ENCODE measurements at regions not wholly inside any gene's neighbourhood (a gene's known extent, or its start where the extent isn't known, plus 50 kb on each side); places are given as distances from the start of the nearest gene placed in this dataset.

DNA sequence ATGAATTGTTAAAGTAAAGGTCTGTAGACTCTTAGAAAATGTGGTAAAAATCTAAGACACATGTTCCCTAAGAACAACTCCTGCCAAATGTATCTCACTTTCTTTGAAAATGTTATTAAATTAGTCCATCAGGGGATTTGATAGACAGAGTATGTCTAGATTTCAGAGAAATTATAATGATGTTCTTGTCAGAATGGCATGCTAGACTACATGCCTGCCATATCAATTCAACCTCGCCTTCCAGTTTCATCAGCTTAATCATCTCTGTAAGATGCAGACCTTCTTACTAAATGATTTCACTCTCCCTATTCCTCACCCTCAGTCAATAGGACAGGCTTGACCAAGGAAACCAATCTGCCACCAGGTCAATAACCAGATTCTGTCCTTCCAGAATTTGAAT lies 368.4 kb downstream of the TXNL1 start:
- H3K36me3 Mint-ChIP-seq, result peaks cover 0 to 4% of the 10 kb centered on the region in 2 donors
- no peak overlapping the region for H3K4me3 Mint-ChIP-seq
- H3K9me3 Mint-ChIP-seq, result peaks cover 3 to 5% of the 10 kb centered on the region in 2 donors
- H3K27me3 Mint-ChIP-seq, result no peaks in the 10 kb centered on the region
- H3K4me1 Mint-ChIP-seq, result peaks cover 36 to 58% of the 10 kb centered on the region in 2 donors
- ATAC-seq (replicated peaks), result no peak
- peak overlapping the region; percentile 38 for H3K27ac Mint-ChIP-seq
- DNase-seq, result no peak

DNA sequence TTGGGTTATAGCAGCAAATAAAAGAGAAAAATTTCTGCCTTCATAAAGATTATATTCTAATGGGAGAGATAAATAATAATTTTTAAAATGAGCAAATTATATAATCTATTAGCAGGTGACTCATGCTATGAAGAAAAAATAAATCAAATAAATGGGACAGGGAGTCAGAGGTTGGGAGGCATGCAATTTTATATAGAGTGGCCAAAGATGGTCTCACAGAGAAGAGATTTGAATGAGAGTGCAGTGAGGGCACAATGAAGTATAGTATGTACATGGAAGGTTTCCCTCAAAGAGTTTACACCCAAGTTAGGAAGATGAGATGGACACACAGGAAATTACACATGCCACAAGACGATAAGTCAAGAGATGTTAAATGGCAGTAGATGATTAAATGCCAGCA lies 369.4 kb downstream of the TXNL1 start:
- Mint-ChIP-seq H3K27me3 (no peaks in the 10 kb centered on the region), H3K4me1 (peaks cover 36 to 59% of the 10 kb centered on the region in 2 donors), H3K36me3 (peaks cover 0 to 4% of the 10 kb centered on the region in 2 donors), H3K27ac (no peak overlapping the region), H3K4me3 (no peak overlapping the region), H3K9me3 (peaks cover 3 to 5% of the 10 kb centered on the region in 2 donors)
- DNase-seq, result no peak
- no peak for ATAC-seq (replicated peaks)

DNA sequence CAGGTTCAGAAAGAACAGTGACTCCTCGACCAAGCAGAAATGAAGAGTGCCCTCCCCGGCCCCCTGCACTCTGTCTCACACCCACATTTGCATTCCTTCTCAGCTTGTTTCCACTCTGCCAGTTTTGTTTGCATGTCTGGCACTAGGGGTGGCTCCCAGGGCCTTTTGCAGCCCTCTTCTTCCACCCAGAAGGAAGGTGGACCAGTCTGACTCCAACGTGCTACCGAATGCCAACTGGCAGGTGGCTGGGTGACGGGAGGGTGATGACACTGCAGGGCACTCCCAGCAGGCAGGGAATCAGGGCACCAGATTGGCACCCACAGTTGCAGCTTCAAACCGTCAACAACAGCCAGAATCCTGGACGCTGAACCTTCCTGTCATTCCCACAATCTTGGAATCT lies 371.1 kb downstream of the TXNL1 start:
- no peak overlapping the region for H3K27ac Mint-ChIP-seq
- H3K9me3 Mint-ChIP-seq, result peaks cover 3% of the 10 kb centered on the region in 2 donors
- ATAC-seq (replicated peaks) (peak; percentile 78 to 80), DNase-seq (no peak)
- peak overlapping the region in 1 of 2 donors; percentile 36 for H3K4me3 Mint-ChIP-seq
- no peaks in the 10 kb centered on the region for H3K27me3 Mint-ChIP-seq
- H3K4me1 Mint-ChIP-seq, result peaks cover 29 to 46% of the 10 kb centered on the region in 2 donors
- peaks cover 0 to 4% of the 10 kb centered on the region in 2 donors for H3K36me3 Mint-ChIP-seq

DNA sequence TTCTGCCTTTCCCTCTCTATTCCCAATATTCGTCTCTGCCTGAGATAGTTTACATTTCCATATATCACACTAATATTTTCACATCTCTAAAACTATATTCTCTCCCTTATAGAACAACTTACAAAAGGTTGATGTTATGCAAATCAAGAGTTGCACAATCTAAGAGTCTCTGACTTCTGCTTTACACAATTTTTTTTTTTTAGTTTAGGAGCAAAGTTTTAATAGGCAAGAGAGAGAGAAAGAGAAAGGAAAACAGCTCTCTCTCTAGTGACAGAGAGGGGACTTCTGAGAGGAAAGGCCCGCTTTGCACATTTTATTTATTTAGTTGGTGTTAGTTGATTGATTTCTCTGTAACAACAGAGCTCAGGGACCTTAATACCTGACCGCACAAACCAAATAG lies 380.2 kb downstream of the TXNL1 start:
- ATAC-seq (replicated peaks) (peak; percentile 66 to 72), DNase-seq (no peak)
- H3K36me3 Mint-ChIP-seq, result peaks cover 8 to 9% of the 10 kb centered on the region in 2 donors
- H3K9me3 Mint-ChIP-seq, result peaks cover 3 to 6% of the 10 kb centered on the region in 2 donors
- no peaks in the 10 kb centered on the region for H3K27me3 Mint-ChIP-seq
- peak overlapping the region; percentile 8 to 49 for H3K4me3 Mint-ChIP-seq
- peaks cover 11 to 25% of the 10 kb centered on the region in 2 donors for H3K4me1 Mint-ChIP-seq
- peak overlapping the region; percentile 75 for H3K27ac Mint-ChIP-seq

DNA sequence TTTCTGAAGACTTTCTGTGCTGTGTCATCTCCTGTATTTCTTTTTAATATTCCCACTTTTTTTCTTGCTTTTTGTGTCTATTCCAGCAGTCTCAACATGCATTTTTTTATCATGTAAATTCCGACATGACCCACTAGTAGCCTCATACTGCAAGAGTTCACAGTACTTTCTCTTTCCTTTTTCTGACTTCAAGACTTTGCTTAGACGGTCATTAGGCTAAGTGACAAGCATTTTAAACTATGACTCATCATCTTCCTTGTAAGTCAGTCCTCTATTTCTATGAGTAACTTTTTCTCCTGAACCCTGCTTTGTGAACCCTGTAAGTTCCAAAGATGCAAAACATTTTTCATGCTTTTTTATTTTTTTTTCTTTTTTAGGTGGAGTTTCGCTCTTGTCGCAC lies 381.2 kb downstream of the TXNL1 start:
- DNase-seq (no peak), ATAC-seq (replicated peaks) (peak; percentile 94 to 95)
- peak overlapping the region; percentile 33 for H3K27ac Mint-ChIP-seq
- H3K27me3 Mint-ChIP-seq, result no peaks in the 10 kb centered on the region
- peaks cover 8 to 9% of the 10 kb centered on the region in 2 donors for H3K36me3 Mint-ChIP-seq
- peaks cover 3 to 6% of the 10 kb centered on the region in 2 donors for H3K9me3 Mint-ChIP-seq
- H3K4me1 Mint-ChIP-seq, result peaks cover 11 to 25% of the 10 kb centered on the region in 2 donors
- peak overlapping the region; percentile 26 to 35 for H3K4me3 Mint-ChIP-seq

DNA sequence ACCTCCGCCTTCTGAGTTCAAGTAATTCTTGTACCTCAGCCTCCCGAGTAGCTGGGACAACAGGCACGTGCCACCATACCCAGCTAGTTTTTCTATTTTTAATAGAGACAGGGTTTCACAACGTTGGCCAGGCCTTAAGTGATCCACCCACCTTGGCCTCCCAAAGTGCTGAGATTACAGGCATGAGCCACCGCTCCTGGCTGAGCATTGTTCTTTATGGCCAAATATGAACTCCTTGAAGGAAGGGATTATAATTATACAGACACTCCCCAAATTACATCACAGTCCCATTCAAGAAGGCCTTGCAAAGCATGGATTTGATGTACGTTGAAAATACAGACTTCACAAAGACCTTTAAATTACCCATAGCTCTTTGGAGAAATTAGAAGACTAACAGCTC lies 381.7 kb downstream of the TXNL1 start:
- Mint-ChIP-seq H3K27ac (peak overlapping the region; percentile 33), H3K4me3 (no peak overlapping the region), H3K27me3 (no peaks in the 10 kb centered on the region), H3K4me1 (peaks cover 11 to 25% of the 10 kb centered on the region in 2 donors), H3K36me3 (peaks cover 8 to 9% of the 10 kb centered on the region in 2 donors), H3K9me3 (peaks cover 3 to 6% of the 10 kb centered on the region in 2 donors)
- no peak for ATAC-seq (replicated peaks)
- DNase-seq, result no peak

GRCh38 chr18:56255381-56255780 lies 383.0 kb downstream of the TXNL1 start:
- peaks cover 3 to 6% of the 10 kb centered on the region in 2 donors for H3K9me3 Mint-ChIP-seq
- no peak for ATAC-seq (replicated peaks)
- no peak overlapping the region for H3K27ac Mint-ChIP-seq
- H3K4me1 Mint-ChIP-seq, result peaks cover 11 to 25% of the 10 kb centered on the region in 2 donors
- no peaks in the 10 kb centered on the region for H3K27me3 Mint-ChIP-seq
- H3K36me3 Mint-ChIP-seq, result peaks cover 8 to 9% of the 10 kb centered on the region in 2 donors
- DNase-seq, result no peak
- no peak overlapping the region for H3K4me3 Mint-ChIP-seq

GRCh38 chr18:56252456-56252855 lies 385.9 kb downstream of the TXNL1 start:
- DNase-seq (no peak), ATAC-seq (replicated peaks) (no peak)
- peaks cover 22 to 47% of the 10 kb centered on the region in 2 donors for H3K4me1 Mint-ChIP-seq
- H3K4me3 Mint-ChIP-seq, result no peak overlapping the region
- H3K27ac Mint-ChIP-seq, result no peak overlapping the region
- peaks cover 5 to 8% of the 10 kb centered on the region in 2 donors for H3K36me3 Mint-ChIP-seq
- H3K9me3 Mint-ChIP-seq, result peaks cover 3 to 6% of the 10 kb centered on the region in 2 donors
- no peaks in the 10 kb centered on the region for H3K27me3 Mint-ChIP-seq

DNA sequence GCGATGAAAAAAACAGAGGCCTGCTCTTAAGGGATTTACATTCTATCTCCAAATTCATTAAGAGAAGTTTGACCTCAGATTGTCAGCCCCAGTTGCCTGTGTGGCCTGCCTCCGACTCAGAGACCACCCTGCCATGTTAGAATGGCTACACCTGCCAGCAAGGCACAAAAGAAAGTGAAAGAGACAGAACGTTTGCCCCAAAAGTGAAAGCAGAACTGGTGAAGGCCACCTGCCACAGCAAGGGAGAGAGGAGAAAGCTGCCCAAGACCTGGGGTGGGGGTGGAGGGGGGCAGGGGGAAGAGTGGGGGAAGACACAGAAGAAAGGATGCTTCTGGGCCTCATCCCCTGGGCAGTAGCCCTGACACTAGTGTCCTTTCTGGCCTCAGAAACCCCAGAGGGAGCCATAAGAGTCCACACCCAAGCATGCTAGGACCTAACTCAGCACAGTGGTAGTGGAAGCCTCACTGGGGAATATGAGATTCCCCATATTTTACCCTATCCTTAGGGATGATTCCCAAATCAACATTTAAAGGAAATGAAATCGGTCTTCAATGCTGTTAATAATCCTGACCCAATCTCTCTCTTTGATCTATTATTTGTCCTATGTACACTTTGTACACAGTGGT lies 389.7 kb downstream of the TXNL1 start:
- peak overlapping the region; percentile 92 for H3K27ac Mint-ChIP-seq
- DNase-seq (peak; percentile 44), ATAC-seq (replicated peaks) (peak; percentile 94)
- H3K36me3 Mint-ChIP-seq, result no peaks in the 10 kb centered on the region
- no peaks in the 10 kb centered on the region for H3K9me3 Mint-ChIP-seq
- no peaks in the 10 kb centered on the region for H3K27me3 Mint-ChIP-seq
- H3K4me3 Mint-ChIP-seq, result peak overlapping the region; percentile 69 to 80
- H3K4me1 Mint-ChIP-seq, result peaks cover 22 to 45% of the 10 kb centered on the region in 2 donors

- no peak for ATAC-seq (replicated peaks)
- H3K36me3 Mint-ChIP-seq, result no peaks in the 10 kb centered on the region
- no peaks in the 10 kb centered on the region for H3K27me3 Mint-ChIP-seq
Measured at GRCh38 chr18:56246916-56247315, 391.5 kb downstream of the TXNL1 start.

DNA sequence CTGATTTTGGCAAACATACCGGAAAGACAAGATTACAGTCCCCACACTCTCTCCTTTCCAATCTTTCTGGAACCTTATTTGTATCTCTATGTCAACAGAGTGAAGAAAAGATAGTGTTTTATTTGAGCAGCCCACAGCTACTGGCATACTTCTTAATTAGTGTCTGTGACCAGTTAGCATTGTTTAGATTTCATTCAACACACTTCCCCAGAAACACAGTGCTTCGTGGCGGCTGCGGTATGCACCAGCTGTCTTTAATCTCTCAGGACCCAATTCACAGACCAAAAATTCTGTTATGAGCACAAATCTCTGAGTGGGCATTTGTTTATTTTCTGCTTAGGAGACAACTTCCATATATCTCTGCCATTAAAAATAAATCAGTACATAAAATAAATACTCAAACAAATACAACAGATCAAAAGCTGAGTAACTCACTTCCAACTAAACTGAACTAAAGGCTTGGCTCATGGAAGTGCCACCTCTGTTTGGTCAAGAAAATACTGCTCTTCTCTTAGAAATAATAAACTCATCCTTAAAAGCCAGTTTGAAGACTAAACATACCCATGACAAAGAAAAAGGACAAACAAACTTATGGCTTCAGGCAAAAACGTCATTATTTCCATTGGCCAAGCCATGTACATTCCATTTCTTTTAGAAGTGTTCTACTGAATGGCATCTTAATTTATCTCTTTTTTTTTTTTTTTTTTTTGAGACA lies 392.4 kb downstream of the TXNL1 start:
- ATAC-seq (replicated peaks) (peak; percentile 52 to 58), DNase-seq (no peak)

More at GRCh38 chr18:56246916-56247315, 391.5 kb downstream of the TXNL1 start:
- Mint-ChIP-seq H3K27ac (no peak overlapping the region), H3K4me3 (no peak overlapping the region), H3K9me3 (no peaks in the 10 kb centered on the region), H3K4me1 (peaks cover 22 to 45% of the 10 kb centered on the region in 2 donors)
- no peak for DNase-seq

GRCh38 chr18:56240405-56240804 lies 398.0 kb downstream of the TXNL1 start:
- H3K9me3 Mint-ChIP-seq, result peaks cover 0 to 2% of the 10 kb centered on the region in 2 donors
- H3K27ac Mint-ChIP-seq, result no peak overlapping the region
- peaks cover 19 to 29% of the 10 kb centered on the region in 2 donors for H3K4me1 Mint-ChIP-seq
- no peaks in the 10 kb centered on the region for H3K36me3 Mint-ChIP-seq
- DNase-seq (no peak), ATAC-seq (replicated peaks) (no peak)
- no peaks in the 10 kb centered on the region for H3K27me3 Mint-ChIP-seq
- no peak overlapping the region for H3K4me3 Mint-ChIP-seq

More for the DNA sequence above, 392.4 kb downstream of the TXNL1 start:
- Mint-ChIP-seq H3K4me3 (peak overlapping the region in 1 of 2 donors; percentile 43), H3K4me1 (peaks cover 22 to 45% of the 10 kb centered on the region in 2 donors), H3K9me3 (no peaks in the 10 kb centered on the region), H3K27me3 (no peaks in the 10 kb centered on the region), H3K36me3 (no peaks in the 10 kb centered on the region), H3K27ac (peak overlapping the region; percentile 21)

DNA sequence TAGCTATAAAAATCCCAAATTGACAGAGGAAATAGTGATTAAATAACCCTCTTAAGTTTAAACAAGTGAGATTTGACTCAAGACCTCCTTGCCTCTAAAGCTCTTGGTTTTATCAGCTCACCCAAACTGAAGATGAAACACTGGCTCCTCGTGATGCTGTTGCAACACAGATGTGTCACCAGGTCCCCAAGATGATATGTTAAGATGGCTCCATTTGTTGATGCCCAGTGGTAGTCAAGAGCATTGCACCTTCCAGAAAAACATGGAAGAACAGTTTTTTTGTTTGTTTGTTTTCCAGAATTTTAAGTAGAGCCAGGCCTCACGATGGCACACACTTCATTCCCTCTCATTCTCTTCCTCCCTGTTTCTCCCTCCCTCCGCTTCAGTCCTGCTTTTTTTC lies 399.8 kb downstream of the TXNL1 start:
- H3K9me3 Mint-ChIP-seq, result peaks cover 0 to 2% of the 10 kb centered on the region in 2 donors
- H3K4me3 Mint-ChIP-seq, result no peak overlapping the region
- H3K27ac Mint-ChIP-seq, result peak overlapping the region; percentile 42
- DNase-seq (no peak), ATAC-seq (replicated peaks) (no peak)
- H3K27me3 Mint-ChIP-seq, result no peaks in the 10 kb centered on the region
- H3K36me3 Mint-ChIP-seq, result no peaks in the 10 kb centered on the region
- H3K4me1 Mint-ChIP-seq, result peaks cover 27 to 42% of the 10 kb centered on the region in 2 donors

- peaks cover 12 to 15% of the 10 kb centered on the region in 2 donors for H3K9me3 Mint-ChIP-seq
- peak; percentile 94 to 96 for ATAC-seq (replicated peaks)
- peak overlapping the region; percentile 44 to 50 for H3K4me3 Mint-ChIP-seq
- DNase-seq, result peak; percentile 47
- no peaks in the 10 kb centered on the region for H3K27me3 Mint-ChIP-seq
- H3K4me1 Mint-ChIP-seq, result peaks cover 27 to 42% of the 10 kb centered on the region in 2 donors
- H3K36me3 Mint-ChIP-seq, result peaks cover 7% of the 10 kb centered on the region in 2 donors
- peak overlapping the region; percentile 2 for H3K27ac Mint-ChIP-seq
Measured at GRCh38 chr18:56235481-56236013, 402.8 kb downstream of the TXNL1 start.

All from stimulated activated naive B cell treated with anti-CD40 and anti-IgM and Interleukin-4, amounts not matched to agents 10 μg/mL and 1 μg/mL and 100 μg/mL, for 72 hours (primary cell).